GM19372 (cell line): ENCODE measurements at regions not wholly inside any gene's neighbourhood (a gene's known extent, or its start where the extent isn't known, plus 50 kb on each side); places are given as distances from the start of the nearest gene placed in this dataset.

Experiments used
- ATAC-seq: cut with Tn5 transposase; IDR thresholded peaks from one replicate; pipeline ENCODE4 v1.9.1; 2021; ENCODE audit warnings: mild to moderate bottlenecking, low read depth, moderate library complexity; ENCODE audit not compliant: unreplicated experiment

DNA sequence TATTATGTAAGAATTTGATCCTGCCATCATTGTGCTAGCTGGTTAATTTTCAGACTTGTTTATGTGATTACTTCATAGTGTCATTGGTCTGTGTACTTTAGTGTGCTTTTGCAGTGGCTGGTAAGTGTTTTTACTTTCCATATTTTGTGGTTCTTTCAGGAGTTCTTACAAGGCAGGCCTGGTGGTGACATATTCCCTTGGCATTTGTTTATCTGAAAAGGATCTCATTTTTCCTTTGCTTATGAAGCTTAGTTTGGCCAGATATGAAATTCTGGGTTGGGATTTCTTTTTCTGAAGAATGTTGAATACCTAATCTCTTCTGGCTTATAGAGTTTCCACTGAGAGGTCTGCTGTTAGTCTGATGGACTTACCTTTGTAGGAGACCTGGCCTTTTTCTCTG lies 72.8 kb upstream of the MC4R start:
- no peak for ATAC-seq

DNA sequence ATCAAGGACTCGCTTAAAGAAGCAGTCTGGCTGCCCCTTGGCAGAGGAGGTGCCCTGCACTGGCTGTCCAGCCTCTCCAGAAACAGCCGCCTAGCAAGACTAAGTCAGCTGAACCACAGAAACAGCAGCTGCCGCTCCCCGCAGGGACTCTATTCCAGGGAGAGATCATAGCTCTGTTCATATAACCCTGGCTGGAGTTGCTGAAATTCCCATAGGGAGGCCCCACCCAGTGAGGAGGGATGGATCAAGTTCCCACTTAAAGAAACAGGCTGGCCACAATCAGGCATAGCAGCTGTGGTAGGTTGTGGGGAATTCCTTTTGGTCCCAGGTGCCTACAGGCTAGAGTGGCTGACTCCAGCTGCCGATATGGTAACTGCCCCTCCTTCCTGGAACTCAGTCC lies 74.2 kb upstream of the MC4R start:
- ATAC-seq, result no peak

DNA sequence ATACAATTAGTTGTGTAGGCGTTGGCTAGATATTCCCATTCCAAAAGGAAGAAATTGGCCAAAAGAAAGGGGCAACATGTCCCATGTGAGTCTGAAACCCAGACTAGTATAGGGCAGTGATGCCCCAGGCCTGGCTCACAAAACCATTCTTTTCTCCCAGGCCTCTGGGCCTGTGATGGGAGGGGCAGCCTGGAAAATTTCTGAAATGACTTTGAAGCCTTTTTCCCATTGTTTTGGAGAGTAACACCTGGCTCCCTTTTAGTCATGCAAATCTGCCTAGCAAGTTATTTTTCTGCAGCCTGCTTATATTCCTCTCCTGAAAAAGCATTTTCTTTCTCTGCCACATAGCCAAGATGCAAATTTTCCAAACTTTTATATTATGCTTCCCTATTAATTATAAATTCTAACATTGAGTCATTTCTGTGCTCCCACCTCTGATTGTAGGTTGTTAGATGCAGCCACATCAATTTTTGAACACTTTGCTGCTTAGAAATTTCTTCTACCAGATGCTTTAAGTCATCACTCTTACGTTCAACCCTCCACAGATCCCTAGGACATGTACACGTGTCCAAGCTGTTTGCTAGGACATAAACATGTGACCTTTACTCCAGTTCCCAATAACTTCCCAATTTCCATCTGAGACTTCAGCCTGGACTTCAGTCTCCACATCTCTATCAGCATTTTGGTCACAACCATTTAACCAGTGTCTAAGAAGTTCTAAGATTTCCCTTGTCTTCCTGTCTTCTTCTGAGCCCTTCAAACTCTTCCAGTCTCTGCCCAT lies 76.1 kb upstream of the MC4R start:
- no peak for ATAC-seq

DNA sequence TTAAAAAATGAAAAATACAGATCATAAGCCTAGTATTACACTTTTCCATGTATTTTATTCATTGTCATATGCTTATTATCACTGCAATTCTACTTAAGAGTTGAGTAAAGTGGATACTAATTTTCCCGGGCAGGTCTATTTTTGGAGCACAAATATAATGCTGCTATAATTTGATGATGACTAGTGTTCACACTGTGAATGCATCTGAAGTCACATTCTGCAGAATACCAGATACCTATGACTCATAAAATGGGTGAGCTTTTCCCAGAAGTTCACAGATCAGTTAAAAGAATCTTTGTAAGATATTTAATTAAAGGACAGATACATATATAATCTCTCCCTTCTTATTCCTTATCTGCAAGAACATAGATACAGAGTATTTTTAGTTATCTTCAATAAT lies 79.8 kb upstream of the MC4R start:
- ATAC-seq, result no peak

DNA sequence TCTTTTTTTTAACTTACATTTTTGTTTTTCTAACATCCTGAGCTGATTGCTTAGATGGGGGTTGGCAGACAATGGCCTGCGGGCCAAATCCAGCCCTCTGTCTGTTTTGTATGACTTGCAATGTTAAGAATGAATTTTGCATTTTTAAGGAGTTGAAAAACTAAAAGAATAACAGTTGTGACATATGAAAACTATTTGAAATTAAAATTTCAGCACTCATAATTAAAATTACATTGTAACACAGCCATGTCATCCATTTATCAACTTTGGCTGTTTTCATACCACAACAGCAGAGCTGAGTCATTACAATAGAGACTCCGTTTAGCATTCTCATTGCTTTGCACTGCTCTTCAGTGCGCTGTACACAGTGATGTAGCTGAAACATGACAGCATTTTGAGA lies 94.1 kb upstream of the MC4R start:
- ATAC-seq, result no peak

DNA sequence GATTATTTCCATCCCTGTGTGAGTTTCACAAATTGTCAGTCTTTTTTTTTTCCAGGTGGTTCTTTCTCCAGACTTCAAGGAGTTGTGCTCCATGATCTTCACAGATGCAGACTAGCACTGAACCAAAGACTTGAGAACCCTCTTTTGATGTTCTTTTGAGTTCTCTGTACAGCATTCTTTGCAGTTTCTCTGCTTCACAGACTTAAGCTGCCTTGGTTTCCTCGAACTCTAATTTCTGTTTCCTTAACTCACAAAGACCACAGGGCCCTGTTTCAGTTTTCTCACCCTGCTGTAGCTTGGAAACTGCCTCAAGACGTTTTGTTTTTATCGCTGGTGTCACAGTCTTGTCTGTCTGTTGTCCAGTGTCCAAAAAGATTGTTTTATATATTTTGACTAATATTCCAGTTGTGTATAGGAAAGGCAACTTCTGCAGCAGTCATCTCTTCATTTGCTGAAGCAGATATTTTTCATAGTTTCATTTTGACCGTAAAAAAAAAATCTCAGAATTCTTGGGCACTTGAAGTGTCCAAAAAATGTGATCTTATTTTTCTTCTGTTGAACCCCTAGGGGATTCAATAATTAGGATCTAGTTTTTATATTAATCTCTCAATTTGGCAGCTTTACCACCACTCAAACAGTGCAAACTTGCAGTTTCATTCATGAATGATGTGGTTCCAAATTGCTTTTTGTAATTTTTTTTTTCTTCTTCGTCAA lies 97.0 kb upstream of the MC4R start:
- no peak for ATAC-seq

DNA sequence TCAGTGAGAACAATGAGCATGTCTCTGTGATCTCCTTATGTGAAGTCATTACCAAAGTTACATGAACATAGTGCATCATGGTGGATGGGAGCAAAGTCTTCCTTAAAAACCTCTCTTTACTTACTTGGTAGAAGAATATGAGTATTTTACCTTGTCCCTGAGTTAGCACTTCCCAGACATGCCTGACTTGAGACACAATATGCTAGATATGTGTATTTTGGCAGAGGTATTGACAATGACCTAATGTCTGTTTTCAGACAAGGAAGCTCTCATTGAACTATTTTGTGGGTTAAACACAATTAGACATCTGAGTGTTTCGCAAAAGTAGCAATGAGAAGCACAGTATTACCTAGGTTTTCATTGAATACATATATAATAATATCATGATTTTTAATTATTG lies 99.1 kb upstream of the MC4R start:
- ATAC-seq, result no peak

DNA sequence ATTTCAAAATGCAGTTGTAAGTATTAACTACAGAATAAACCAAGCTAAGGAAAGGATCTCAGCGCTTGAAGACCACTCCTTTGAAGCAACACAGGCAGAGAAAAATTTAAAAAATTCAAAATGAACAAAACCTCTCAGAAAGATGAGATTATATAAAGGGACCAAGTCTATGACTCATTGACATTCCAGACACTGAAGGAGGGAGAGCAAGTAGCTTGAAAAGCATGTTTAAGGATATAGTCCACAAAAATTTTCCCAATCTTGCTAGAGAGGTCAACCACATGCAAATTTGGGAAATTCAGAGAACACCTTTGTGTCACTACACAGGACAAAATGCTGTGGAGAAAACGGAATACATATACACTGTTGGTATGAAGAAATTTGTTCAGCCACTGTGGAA lies 112.6 kb upstream of the MC4R start:
- no peak for ATAC-seq

DNA sequence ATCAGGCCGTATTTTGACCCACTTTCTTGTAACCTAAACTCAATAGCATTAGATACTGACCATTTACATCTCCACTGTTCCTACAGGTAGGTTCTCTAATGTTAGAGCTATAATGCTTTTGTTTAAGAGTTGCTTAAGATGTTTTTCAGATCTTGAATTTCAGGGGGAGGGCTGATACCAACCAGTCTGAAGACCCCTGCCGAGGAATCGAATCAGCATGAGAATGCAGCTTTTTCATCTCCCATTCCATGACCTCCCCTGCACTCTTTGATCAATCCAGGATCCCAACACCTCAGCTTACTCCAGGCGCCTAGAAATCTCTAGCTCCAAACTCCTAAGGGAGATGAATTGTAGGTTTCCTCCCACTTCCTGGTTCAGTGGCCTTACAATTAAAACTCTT lies 120.5 kb upstream of the MC4R start:
- no peak for ATAC-seq

DNA sequence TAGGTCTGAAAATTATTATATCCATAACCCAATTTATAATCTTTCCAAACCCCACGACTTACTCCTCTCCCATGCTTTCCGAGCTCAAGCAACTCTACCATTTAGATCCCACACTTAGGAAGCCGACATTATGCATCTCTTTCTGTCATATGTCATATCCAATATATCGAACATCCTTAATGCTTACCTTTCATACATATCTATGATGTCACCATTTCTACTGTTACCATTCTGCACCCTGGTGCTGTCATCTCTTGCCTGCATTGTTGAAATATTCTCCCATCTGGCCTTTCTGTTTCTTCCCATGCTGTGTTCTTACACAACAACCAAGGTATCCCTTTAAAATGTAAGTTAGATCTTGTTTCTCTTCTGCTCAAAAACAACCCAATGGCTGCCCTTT lies 127.1 kb upstream of the MC4R start:
- no peak for ATAC-seq

DNA sequence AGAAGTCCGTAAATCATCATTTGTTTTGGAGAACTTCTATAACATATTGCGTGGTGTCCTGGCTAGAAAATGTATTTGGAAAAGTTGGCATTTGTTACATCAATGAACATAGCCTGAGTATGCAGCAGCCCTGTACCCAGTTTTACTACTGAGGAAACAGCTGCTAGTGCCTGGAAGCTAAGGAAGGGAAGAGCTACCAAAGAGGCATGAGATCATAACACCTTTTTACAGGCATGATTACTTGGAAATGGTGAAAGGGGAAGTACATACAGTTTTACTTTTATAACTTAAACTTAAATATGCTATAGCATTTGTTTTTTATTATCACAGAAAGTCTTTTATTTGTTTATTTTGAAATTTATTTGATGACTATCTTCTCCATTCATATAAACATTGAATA lies 128.4 kb upstream of the MC4R start:
- ATAC-seq, result no peak

DNA sequence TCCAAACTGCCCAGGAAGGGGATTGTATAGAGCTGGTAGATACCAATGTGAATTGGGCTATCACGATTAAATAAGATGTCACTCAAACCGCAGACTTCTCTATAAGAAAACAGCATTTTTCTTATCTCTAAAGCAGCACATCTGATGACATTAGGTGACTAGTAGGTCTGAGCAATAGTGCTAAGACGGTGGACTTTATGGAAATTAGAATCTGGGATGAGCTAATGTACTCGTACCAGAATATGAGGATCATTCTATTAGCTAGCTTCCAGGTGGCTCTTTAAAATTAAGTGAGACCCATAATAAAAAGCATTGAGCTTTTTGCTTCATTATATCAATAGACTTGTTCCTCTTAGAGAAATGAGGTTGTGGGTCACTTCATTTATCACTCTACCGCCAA lies 130.0 kb upstream of the MC4R start:
- no peak for ATAC-seq

DNA sequence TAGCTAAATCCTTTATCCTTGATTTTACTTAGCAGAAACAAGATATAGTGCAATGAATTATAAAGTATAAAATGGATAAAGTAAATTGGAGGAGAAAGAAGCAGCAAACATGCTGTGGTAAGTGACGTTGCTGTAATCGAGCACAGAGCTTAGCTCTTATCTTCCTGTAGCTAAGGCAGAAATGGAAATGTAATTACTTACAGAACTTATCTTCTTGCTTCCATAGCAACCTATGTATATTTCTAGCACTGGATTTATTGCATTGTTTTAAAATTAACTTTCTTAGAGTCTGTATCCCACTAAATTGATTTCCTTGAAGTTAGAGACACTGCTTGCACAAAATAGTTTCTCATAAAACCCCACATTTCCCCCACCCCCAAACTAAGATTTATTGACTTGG lies 130.6 kb upstream of the MC4R start:
- ATAC-seq, result no peak

DNA sequence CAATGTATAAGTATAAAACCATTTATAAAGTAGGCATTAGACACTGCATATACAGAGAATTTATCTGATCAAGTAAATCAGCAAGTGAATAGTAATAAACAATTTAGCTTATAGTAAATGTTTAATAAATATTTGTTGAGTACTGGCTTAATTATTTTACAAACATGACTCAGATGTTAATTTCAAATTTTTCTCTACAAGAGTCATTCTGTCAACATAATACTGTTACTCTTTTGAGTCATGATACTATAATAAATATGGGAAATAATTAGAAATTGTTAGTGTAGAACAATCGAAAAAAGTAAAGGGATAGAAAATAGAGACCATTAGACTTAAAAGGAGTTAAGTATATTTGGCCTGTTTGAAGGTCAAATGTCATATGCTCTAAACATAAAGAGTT lies 133.6 kb upstream of the MC4R start:
- no peak for ATAC-seq

DNA sequence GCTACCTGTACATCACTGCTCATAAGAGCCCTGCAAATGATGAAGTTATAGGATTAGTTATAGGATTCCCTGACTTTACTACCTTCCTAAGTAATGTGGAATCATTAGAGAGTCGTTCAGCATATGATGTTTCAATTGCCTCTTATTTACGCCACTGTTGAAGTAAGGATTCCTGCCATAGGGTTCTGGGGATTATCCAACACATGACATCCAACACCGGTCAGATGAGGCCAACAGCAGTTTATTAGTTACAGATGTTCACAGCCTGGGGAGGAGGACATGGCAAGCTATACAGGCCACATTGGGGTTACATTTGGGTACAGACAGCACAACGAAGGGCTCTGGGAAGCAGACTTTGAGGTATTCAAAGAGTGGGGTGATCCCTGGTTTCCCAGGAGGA lies 134.1 kb upstream of the MC4R start:
- ATAC-seq, result no peak

DNA sequence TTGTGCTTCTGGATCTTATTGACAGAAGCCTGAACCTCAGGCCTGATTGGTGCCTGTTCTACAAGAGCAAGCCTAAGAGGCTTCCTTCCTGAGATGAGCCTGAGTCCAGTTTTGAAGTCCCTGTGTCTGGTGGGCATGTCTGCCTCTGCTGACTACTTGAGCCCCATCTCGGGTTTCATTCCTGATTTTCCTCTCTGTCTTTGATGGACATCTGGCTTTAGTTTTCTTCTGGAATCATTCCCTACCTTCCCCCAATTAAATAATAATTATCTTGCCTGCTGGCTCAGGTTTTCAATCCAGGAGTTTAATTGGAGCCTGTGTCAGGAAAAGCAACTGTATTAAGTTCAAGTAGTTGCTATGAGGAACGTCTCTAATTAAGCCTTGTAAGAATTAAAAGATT lies 135.5 kb upstream of the MC4R start:
- no peak for ATAC-seq

DNA sequence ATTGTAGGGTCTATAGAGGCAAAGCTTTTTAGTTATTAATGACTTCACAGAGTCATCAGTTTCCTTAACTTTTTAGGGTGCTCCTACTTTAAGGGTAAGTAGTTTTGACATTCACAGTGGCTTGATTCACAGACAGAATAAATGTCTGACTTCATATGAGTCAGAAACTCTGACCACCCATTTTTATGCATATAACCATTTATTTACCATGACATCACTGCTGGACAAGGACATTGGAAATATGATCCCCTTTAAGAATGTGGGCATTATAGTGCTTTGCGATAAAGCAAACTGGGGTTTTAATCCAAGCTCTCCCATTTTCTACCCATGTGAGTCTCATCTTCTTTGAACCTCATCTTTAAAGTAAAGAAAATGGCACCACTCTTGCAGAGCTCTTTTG lies 162.0 kb upstream of the MC4R start:
- no peak for ATAC-seq

DNA sequence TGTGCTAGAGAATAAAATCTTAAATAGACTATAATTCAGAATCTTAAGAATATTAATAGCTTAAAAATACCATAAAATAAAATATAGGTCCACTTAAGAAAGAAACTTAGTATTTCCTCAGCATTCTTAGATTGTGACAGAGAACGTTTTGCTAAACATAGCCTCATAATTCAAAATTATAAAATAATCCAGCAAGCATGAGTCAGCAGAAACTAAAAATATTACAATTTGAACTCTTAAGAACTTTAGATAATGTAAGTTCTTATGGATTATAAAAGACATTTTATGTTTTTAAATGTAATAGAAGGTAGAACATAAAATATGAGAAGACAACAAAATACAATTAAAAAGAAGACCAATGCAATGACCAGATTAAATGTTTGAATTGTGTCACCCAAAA lies 164.5 kb upstream of the MC4R start:
- ATAC-seq, result no peak

DNA sequence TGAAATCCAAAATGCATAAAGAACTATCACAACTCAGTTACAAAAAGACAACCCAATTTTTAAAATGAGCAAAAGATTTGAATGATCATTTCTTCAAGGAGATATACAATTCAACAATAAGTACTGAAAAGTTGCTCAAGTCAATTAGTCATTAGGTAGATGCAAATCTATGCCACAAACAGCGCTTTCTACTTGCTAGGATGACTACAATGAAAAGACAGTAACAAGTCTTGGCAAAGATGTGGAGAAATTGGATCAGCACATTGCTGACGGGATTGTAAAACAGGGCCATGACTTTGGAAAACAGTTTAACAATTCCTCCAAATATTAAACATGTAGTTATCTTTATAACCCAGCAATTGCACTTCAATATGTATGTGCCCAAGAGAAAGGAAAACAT lies 166.3 kb upstream of the MC4R start:
- ATAC-seq, result no peak

DNA sequence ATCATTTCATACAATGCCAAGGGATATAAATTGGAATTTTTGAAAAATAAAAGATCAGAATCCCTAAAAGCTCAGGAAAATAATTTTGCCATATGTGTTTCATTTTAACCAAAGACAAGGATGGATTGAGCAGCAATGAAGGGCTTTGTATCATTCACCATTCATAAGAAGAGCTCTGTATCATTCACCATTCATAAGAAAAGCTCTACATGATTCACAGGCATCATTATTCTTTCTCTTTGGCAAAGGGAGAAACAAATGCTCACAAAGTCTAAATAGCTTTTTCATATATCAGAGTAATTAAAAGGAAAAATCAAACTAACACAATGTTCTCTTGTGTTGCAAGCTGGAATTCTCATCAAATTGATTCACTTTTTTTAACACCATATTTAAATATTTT lies 169.1 kb upstream of the MC4R start:
- ATAC-seq, result no peak

DNA sequence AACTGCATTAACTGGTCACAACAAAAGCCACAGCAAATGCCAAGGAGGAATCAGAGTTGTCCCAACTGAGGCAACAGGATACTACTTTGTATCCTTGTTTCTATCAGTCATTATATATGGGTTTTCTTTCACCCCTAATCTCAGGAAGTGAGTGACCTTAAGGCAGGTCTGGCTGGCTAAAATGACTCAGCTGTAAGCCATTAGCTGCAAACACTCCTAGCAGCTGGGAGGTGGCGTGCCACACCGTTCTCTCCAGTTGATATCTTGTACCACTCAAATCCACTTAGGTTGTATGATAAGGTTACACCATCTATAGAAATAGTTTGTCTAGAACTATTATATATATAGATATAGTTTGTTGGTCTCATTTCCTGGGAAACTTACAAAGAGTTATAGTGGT lies 171.1 kb upstream of the MC4R start:
- no peak for ATAC-seq

DNA sequence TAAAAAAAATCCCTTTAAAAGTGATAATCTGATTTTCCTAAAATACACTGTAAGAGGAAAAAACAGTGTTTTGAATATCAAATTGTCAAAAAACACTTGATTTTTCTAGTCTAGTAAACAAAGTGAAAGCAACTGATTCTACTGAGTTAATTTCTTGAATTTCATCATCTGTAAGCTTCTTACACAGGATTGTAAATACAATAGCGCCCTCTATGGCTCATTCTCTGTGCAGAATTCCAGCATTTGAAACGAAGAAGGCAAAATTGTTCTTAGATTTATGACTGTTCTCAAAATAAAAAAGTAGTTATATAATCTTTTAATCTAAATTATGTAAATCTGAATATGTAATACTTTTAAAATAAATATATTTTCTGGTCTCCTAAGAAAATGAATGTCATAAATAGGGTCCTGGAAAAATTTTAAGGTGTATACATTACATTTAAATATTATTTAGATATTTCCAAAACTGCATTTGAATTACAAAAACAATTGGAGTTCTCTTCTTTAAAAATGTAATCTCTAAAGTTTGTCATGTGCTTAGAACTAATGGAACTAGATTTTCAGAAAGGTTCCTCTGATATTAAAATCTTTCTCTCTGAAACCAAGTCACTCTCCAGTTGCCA lies 176.9 kb upstream of the MC4R start:
- ATAC-seq, result no peak
